GM19455 (cell line): ENCODE measurements at regions not wholly inside any gene's neighbourhood (a gene's known extent, or its start where the extent isn't known, plus 50 kb on each side); places are given as distances from the start of the nearest gene placed in this dataset.

Source experiments
- ATAC-seq: cut with Tn5 transposase; IDR thresholded peaks from one replicate; pipeline ENCODE4 v1.9.1; 2021; ENCODE audit not compliant: unreplicated experiment

GRCh38 chr1:67582625-67583461, 102.2 kb upstream of the GADD45A start:
- no peak for ATAC-seq

GRCh38 chr1:67583462-67583950, 101.5 kb upstream of the GADD45A start:
- no peak for ATAC-seq

- ATAC-seq: no peak
Observed at GRCh38 chr1:67584938-67585337, 100.1 kb upstream of the GADD45A start.

GRCh38 chr1:67586596-67586995, 98.4 kb upstream of the GADD45A start:
- no peak for ATAC-seq

GRCh38 chr1:67588178-67588855, 96.7 kb upstream of the GADD45A start:
- ATAC-seq: no peak

GRCh38 chr1:67589519-67590233, 95.3 kb upstream of the GADD45A start:
- ATAC-seq: no peak

- no peak for ATAC-seq
Observed at GRCh38 chr1:67590329-67590728, 94.7 kb upstream of the GADD45A start.

GRCh38 chr1:67594764-67595163, 90.2 kb upstream of the GADD45A start:
- ATAC-seq: no peak

GRCh38 chr1:67596674-67597073, 88.3 kb upstream of the GADD45A start:
- no peak for ATAC-seq

- no peak for ATAC-seq
Observed at GRCh38 chr1:67597336-67597735, 87.7 kb upstream of the GADD45A start.

- ATAC-seq: no peak
Observed at GRCh38 chr1:67599085-67599484, 85.9 kb upstream of the GADD45A start.

- no peak for ATAC-seq
Observed at GRCh38 chr1:67601539-67601938, 83.5 kb upstream of the GADD45A start.

- ATAC-seq: no peak
Observed at GRCh38 chr1:67601955-67602354, 83.0 kb upstream of the GADD45A start.

GRCh38 chr1:67604778-67605177, 80.2 kb upstream of the GADD45A start:
- no peak for ATAC-seq

GRCh38 chr1:67605209-67605780, 79.7 kb upstream of the GADD45A start:
- no peak for ATAC-seq

- ATAC-seq: no peak
Observed at GRCh38 chr1:67607286-67607685, 77.7 kb upstream of the GADD45A start.

GRCh38 chr1:67607699-67608098, 77.3 kb upstream of the GADD45A start:
- ATAC-seq: no peak

GRCh38 chr1:67608661-67609576, 76.1 kb upstream of the GADD45A start:
- ATAC-seq: no peak

GRCh38 chr1:67609577-67610341, 75.2 kb upstream of the GADD45A start:
- no peak for ATAC-seq
